LNCAP (cell line): ENCODE measurements at regions not wholly inside any gene's neighbourhood (a gene's known extent, or its start where the extent isn't known, plus 50 kb on each side); places are given as distances from the start of the nearest gene placed in this dataset.

ENCODE experiments used
- TF ChIP-seq, protein P1 (sequence below): fragments of 450-650 bp; IDR thresholded peaks from 2 replicates; pipeline ENCODE4 v1.5.1; 2017; ENCODE audit warnings: mild to moderate bottlenecking

DNA sequence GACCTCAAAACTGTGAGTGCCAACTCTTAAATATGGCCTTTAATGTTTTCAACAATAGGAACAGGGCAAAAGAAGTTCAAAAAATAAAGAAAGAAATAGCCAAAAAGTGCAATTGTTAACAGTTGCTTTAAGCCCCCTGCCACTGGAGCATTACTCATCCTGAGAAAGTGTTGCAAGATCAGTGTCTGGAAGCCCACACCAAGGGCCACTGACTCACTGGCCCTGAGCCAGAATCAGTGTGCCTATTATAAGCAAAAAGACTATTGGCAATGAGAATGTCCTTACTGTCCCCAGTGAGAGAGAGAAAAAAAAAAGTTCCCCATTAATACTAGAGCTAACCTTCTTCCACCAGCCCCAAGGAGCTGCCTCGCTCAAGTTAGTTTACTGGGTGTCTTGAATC, 480.1 kb upstream of the ZNF385D start:
- TF ChIP-seq, protein P1, sequence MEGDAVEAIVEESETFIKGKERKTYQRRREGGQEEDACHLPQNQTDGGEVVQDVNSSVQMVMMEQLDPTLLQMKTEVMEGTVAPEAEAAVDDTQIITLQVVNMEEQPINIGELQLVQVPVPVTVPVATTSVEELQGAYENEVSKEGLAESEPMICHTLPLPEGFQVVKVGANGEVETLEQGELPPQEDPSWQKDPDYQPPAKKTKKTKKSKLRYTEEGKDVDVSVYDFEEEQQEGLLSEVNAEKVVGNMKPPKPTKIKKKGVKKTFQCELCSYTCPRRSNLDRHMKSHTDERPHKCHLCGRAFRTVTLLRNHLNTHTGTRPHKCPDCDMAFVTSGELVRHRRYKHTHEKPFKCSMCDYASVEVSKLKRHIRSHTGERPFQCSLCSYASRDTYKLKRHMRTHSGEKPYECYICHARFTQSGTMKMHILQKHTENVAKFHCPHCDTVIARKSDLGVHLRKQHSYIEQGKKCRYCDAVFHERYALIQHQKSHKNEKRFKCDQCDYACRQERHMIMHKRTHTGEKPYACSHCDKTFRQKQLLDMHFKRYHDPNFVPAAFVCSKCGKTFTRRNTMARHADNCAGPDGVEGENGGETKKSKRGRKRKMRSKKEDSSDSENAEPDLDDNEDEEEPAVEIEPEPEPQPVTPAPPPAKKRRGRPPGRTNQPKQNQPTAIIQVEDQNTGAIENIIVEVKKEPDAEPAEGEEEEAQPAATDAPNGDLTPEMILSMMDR: no peak

DNA sequence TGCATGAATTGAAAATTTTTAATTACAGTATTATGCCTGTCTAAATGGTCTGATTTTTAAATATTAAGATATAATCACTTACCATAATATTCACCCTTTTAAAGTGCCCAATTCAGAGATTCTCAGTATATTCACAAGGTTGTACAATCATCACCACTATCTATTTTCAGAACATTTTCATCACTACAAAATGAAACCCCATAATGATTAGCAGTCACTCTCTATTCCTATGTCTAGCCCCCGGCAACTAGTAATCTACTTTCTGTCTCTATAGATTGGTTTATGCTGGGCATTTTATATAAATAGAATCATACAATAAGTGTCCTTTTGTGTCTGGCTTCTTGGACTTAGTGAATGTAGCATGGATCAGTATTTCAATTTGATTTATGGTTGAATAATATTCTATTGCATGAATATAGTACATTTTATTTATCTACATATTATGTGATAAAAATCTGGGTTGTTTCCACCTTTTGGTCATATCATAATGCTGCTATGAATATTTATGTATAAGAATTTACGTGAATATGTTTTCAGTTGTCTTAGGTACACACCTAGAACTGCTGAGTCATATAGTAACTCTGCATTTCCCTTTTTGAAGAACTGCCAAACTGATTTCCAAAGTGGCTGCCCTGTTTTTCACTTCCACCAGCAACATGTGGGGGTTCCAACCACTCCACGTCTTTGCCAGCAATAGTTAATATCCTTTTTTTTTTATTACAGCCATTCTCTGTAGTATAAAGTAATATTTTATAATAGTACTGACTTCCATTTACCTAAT, 485.7 kb upstream of the ZNF385D start:
- TF ChIP-seq, protein P1: no peak

DNA sequence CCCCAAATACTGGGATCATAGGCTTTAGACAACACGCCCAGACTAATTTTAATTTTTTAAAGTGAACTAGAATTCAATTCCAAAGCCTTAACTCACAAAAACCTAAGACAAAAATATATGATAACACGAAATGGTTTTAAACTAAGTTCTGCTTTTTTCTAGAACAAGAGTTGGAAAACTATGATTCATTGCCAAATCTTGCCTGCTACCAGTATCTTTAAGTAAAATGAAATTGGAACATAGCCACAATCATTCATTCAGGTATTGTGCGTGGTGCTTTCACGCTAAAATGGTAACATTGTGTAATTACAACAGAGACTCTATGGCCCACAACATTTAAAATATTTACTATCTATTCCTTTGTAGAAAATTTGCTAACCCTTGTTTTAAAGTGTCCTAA, 488.0 kb upstream of the ZNF385D start:
- TF ChIP-seq, protein P1: no peak

DNA sequence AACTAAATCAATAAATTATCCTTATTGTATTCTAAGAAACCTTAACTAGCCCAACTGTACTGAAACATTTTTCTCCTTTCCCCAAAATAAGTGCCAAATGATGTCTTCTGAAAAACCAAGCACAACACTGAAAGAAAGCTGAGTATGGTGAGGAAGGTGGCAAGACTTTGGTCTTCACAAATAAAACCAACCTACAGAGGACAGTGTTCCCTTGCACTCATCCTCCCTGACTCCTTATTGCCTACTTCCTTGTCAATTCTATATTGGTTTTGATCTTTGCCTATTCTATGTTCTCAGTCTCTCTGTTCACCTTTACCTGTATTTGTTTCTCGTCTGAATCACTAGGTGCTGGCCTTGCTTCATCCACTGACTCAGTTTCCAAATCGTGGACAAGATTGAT, 490.1 kb upstream of the ZNF385D start:
- TF ChIP-seq, protein P1: no peak

DNA sequence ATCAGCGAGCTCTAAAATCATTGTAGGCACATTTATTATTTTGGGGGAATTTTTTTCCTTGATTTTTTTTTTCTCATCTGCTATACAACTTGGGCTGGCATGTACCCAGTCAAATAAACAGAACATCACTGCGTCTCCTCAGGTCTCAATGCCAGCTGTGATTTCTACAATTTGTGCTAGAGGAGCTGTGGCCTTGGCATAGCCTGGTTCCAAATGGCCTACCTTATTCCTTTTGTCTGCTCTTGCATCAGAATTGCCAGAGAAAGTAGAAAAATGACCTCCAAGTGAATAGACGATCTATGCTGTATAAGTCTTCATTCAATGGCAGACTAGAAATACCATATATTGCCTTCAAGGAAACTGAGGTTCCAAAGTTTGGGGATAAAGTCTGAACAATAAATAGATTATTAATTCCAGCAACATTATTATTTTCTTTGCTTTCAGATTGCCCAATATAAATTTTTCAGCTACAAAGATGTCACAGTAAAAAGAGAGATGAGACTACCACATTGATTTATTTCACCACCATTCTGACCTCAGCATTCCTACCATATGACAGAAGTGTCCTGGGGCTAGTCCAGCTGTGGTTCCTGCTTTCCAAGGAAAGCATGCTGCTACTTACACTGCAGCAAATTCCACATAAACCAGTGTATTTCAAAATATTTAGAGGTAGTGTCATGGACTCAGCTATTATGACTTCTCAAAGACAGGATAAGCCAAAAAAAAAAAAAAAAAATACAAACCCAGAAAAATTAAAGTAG, 493.9 kb upstream of the ZNF385D start:
- TF ChIP-seq, protein P1: no peak

DNA sequence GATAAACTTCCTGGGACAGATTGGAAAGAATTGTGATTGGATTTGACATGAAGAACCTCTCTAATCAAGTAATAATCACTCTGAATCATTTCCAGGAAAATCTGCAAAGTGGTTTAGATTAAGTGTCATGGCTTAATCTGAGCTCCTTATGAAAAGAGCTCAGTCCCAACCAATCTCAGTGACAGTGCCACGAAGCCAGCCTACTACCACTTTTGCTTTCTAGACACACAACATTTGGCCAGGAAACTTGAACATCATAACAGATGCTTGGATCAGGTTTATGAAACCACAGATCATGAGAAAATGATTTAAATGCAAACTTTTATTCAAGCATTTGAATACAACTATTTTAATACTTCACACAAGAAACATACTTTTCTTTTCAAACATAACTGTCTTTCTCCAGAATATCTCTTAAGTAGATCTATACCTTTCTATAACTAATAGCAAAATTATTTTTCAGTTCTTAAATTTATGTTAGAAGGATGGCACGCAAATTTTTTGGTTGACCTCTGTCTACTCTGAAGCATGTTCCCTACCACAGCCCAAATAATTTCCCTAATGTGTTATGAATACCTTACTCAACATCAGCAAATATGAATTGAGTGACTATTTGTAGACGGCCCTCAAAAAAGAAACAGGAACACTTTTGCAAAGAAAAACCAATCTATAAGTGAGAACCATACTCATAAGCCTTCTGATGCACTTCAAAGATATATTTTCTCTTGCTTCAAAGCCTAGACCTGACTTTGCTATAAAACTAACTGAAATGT, 495.0 kb upstream of the ZNF385D start:
- TF ChIP-seq, protein P1: no peak

DNA sequence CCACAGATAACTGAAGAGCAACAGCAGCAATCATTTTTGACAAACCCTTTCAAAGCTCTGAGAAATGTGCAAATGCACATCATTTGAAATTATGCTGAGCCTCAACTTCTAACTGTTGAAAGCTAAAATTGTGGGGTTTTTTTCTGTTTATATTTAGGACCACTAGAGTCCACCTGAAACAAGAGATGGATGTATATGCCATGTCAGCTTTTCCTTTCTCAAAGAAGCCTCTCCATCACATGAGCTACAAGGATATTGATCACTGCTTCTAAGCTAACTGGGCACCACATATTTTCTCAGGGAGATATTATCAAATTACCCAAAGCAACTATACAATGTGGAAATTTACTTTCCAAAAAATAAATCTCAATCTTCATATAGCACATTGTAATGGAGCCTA, 498.6 kb upstream of the ZNF385D start:
- TF ChIP-seq, protein P1: no peak
